Neural progenitor cell (in vitro differentiated cells): ENCODE measurements at regions not wholly inside any gene's neighbourhood (a gene's known extent, or its start where the extent isn't known, plus 50 kb on each side); places are given as distances from the start of the nearest gene placed in this dataset.

Experiments
- DNase-seq: peaks from one replicate; pipeline ENCODE4 v3.0.0-alpha.2; 2016; ENCODE audit warnings: low spot score
- H2AFZ ChIP-seq: fragments of 200-600 bp; sonication (generic); replicated peaks from 2 replicates; pipeline ENCODE4 v1.6.1; 2016; ENCODE audit warnings: antibody characterized with exemption
- H3F3A ChIP-seq: fragments of 200-600 bp; sonication (generic); 2 replicates; pipeline ENCODE4 v1.6.1; 2016; ENCODE audit warnings: antibody characterized with exemption, low read depth
- H3K27ac ChIP-seq: fragments of 200-600 bp; sonication (generic); 2 replicates; pipeline ENCODE4 v1.5.1; 2016; ENCODE audit warnings: mild to moderate bottlenecking
- H3K27me3 ChIP-seq: fragments of 200-600 bp; sonication (generic); 2 replicates; pipeline ENCODE4 v1.6.1; 2016; ENCODE audit warnings: mild to moderate bottlenecking, moderate library complexity
- H3K36me3 ChIP-seq: fragments of 200-600 bp; sonication (generic); 2 replicates; pipeline ENCODE4 v1.5.1; 2016
- H3K4me1 ChIP-seq: fragments of 200-600 bp; sonication (generic); 2 replicates; pipeline ENCODE4 v1.6.1; 2016; ENCODE audit warnings: mixed run types
- H3K4me2 ChIP-seq: fragments of 200-600 bp; sonication (generic); 2 replicates; pipeline ENCODE4 v1.6.1; 2016
- H3K4me3 ChIP-seq: fragments of 200-600 bp; sonication (generic); 2 replicates; pipeline ENCODE4 v1.5.1; 2016
- H3K79me2 ChIP-seq: fragments of 200-600 bp; sonication (generic); 2 replicates; pipeline ENCODE4 v1.6.1; 2016; ENCODE audit warnings: low read depth
- H3K9ac ChIP-seq: fragments of 200-600 bp; sonication (generic); 2 replicates; pipeline ENCODE4 v1.6.1; 2016
- H3K9me3 ChIP-seq: fragments of 200-600 bp; sonication (generic); 2 replicates; pipeline ENCODE4 v1.5.1; 2016; ENCODE audit warnings: low read depth
- H4K20me1 ChIP-seq: fragments of 200-600 bp; sonication (generic); 2 replicates; pipeline ENCODE4 v1.6.1; 2016; ENCODE audit warnings: low read depth
- H3K27ac Mint-ChIP-seq: 3 replicates; pipeline ENCODE4 v1.8.0; 2021; ENCODE audit warnings: mixed read lengths
- H3K27me3 Mint-ChIP-seq: 2 replicates; pipeline ENCODE4 v1.8.0; 2022; ENCODE audit warnings: low read depth, mild to moderate bottlenecking, inconsistent platforms, moderate library complexity, mixed read lengths; ENCODE audit not compliant: insufficient read depth
- H3K36me3 Mint-ChIP-seq: 3 replicates; pipeline ENCODE4 v1.8.0; 2021; ENCODE audit warnings: mixed read lengths
- H3K4me1 Mint-ChIP-seq: 3 replicates; pipeline ENCODE4 v1.8.0; 2021; ENCODE audit warnings: mixed read lengths
- H3K4me3 Mint-ChIP-seq: 3 replicates; pipeline ENCODE4 v1.8.0; 2021; ENCODE audit warnings: mild to moderate bottlenecking, moderate library complexity, mixed read lengths
- H3K9me3 Mint-ChIP-seq: 3 replicates; pipeline ENCODE4 v1.8.0; 2020; ENCODE audit warnings: mixed read lengths
- EZH2 ChIP-seq: fragments of 200-600 bp; sonication (generic); IDR thresholded peaks from 2 replicates; pipeline ENCODE4 v1.6.1; 2017; ENCODE audit warnings: antibody characterized with exemption, mild to moderate bottlenecking, moderate library complexity
- EZH2phosphoT487 ChIP-seq: fragments of 200-600 bp; sonication (generic); IDR thresholded peaks from 2 replicates; pipeline ENCODE4 v1.6.1; 2017; ENCODE audit warnings: antibody characterized with exemption
- TF ChIP-seq, protein P1 (sequence below): fragments of 200-600 bp; sonication (generic); IDR thresholded peaks from 2 replicates; pipeline ENCODE4 v1.5.1; 2017; ENCODE audit warnings: antibody characterized with exemption, mild to moderate bottlenecking

- no peak for DNase-seq
- Histone ChIP-seq H3F3A (no peaks in the 10 kb centered on the region), H3K36me3 (no peaks in the 10 kb centered on the region), H3K4me3 (no peak overlapping the region), H3K27ac (no peak overlapping the region), H3K9ac (no peak overlapping the region), H3K9me3 (no peaks in the 10 kb centered on the region), H3K4me2 (no peak overlapping the region), H2AFZ (no peak overlapping the region), H3K4me1 (no peaks in the 10 kb centered on the region), H3K79me2 (no peaks in the 10 kb centered on the region), H3K27me3 (no peaks in the 10 kb centered on the region), H4K20me1 (no peaks in the 10 kb centered on the region)
- Mint-ChIP-seq H3K9me3 (peaks cover 2% of the 10 kb centered on the region), H3K4me3 (no peak overlapping the region), H3K36me3 (no peaks in the 10 kb centered on the region), H3K27me3 (peaks cover 6% of the 10 kb centered on the region), H3K27ac (no peak overlapping the region), H3K4me1 (peaks cover 3% of the 10 kb centered on the region)
- TF ChIP-seq, protein P1, sequence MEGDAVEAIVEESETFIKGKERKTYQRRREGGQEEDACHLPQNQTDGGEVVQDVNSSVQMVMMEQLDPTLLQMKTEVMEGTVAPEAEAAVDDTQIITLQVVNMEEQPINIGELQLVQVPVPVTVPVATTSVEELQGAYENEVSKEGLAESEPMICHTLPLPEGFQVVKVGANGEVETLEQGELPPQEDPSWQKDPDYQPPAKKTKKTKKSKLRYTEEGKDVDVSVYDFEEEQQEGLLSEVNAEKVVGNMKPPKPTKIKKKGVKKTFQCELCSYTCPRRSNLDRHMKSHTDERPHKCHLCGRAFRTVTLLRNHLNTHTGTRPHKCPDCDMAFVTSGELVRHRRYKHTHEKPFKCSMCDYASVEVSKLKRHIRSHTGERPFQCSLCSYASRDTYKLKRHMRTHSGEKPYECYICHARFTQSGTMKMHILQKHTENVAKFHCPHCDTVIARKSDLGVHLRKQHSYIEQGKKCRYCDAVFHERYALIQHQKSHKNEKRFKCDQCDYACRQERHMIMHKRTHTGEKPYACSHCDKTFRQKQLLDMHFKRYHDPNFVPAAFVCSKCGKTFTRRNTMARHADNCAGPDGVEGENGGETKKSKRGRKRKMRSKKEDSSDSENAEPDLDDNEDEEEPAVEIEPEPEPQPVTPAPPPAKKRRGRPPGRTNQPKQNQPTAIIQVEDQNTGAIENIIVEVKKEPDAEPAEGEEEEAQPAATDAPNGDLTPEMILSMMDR: no peak
Observed at GRCh38 chr15:98121957-98122356, 161.5 kb downstream of the ARRDC4 start.

- no peak overlapping the region for H3K4me3 Mint-ChIP-seq
- Histone ChIP-seq H3K36me3 (no peaks in the 10 kb centered on the region), H3F3A (no peaks in the 10 kb centered on the region), H3K4me1 (no peaks in the 10 kb centered on the region), H3K4me3 (no peak overlapping the region), H3K9ac (no peak overlapping the region), H3K4me2 (no peak overlapping the region), H4K20me1 (no peaks in the 10 kb centered on the region), H2AFZ (no peak overlapping the region), H3K9me3 (no peaks in the 10 kb centered on the region), H3K79me2 (no peaks in the 10 kb centered on the region), H3K27ac (no peak overlapping the region), H3K27me3 (no peaks in the 10 kb centered on the region)
- H3K4me1 Mint-ChIP-seq: peaks cover 6% of the 10 kb centered on the region
- DNase-seq: no peak
- TF ChIP-seq EZH2phosphoT487 (no peak), EZH2 (no peak)
- TF ChIP-seq, protein P1: no peak
- H3K36me3 Mint-ChIP-seq: no peaks in the 10 kb centered on the region
- H3K27me3 Mint-ChIP-seq: peaks cover 6% of the 10 kb centered on the region
- no peak overlapping the region for H3K27ac Mint-ChIP-seq
- no peaks in the 10 kb centered on the region for H3K9me3 Mint-ChIP-seq
Observed at GRCh38 chr15:98123297-98123696, 162.8 kb downstream of the ARRDC4 start.

DNA sequence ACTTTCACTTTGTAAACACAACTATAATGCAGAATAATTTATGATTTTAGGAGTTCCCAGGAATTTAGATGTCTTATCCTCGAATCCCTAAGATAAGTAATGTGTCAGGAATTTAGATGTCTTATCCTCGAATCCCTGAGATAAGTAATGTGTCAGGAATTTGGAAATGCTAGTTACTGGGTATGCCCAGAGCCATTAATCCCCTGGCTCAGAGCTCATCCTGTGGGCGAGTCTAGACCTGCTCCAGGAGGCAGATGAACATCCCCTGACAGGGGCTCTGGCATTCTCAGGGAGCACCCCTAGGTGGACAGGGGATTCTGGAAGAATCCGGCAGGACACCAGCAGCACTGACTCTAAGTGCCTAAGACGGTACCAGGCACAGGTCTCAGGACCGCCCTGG lies 163.3 kb downstream of the ARRDC4 start:
- no peaks in the 10 kb centered on the region for H3K9me3 ChIP-seq
- no peak overlapping the region for H3K4me3 Mint-ChIP-seq
- H3K36me3 ChIP-seq: no peaks in the 10 kb centered on the region
- TF ChIP-seq, protein P1: no peak
- TF ChIP-seq EZH2phosphoT487 (no peak), EZH2 (no peak)
- no peak overlapping the region for H3K27ac Mint-ChIP-seq
- no peak overlapping the region for H3K9ac ChIP-seq
- H3K79me2 ChIP-seq: no peaks in the 10 kb centered on the region
- H3K4me1 Mint-ChIP-seq: peaks cover 6% of the 10 kb centered on the region
- no peak overlapping the region for H3K4me2 ChIP-seq
- no peaks in the 10 kb centered on the region for H3K4me1 ChIP-seq
- H4K20me1 ChIP-seq: no peaks in the 10 kb centered on the region
- H3K9me3 Mint-ChIP-seq: no peaks in the 10 kb centered on the region
- H3K27me3 ChIP-seq: no peaks in the 10 kb centered on the region
- H3K27ac ChIP-seq: no peak overlapping the region
- no peak overlapping the region for H2AFZ ChIP-seq
- no peaks in the 10 kb centered on the region for H3K36me3 Mint-ChIP-seq
- no peak overlapping the region for H3K4me3 ChIP-seq
- H3K27me3 Mint-ChIP-seq: peaks cover 4% of the 10 kb centered on the region
- no peaks in the 10 kb centered on the region for H3F3A ChIP-seq
- DNase-seq: no peak

GRCh38 chr15:98124581-98124980 lies 164.1 kb downstream of the ARRDC4 start:
- DNase-seq: no peak
- no peaks in the 10 kb centered on the region for H4K20me1 ChIP-seq
- Mint-ChIP-seq H3K36me3 (no peaks in the 10 kb centered on the region), H3K9me3 (no peaks in the 10 kb centered on the region), H3K4me3 (no peak overlapping the region), H3K27ac (no peak overlapping the region), H3K4me1 (peaks cover 6% of the 10 kb centered on the region), H3K27me3 (peaks cover 4% of the 10 kb centered on the region)
- no peaks in the 10 kb centered on the region for H3K79me2 ChIP-seq
- no peak for TF ChIP-seq EZH2phosphoT487
- no peak for TF ChIP-seq EZH2
- TF ChIP-seq, protein P1: no peak
- H3K27ac ChIP-seq: no peak overlapping the region
- no peaks in the 10 kb centered on the region for H3K9me3 ChIP-seq
- H3F3A ChIP-seq: no peaks in the 10 kb centered on the region
- no peak overlapping the region for H3K4me3 ChIP-seq
- H3K4me1 ChIP-seq: no peaks in the 10 kb centered on the region
- no peaks in the 10 kb centered on the region for H3K27me3 ChIP-seq
- no peak overlapping the region for H3K9ac ChIP-seq
- H3K36me3 ChIP-seq: no peaks in the 10 kb centered on the region
- H2AFZ ChIP-seq: no peak overlapping the region
- no peak overlapping the region for H3K4me2 ChIP-seq
